HFF-Myc (cell line): ENCODE measurements at regions not wholly inside any gene's neighbourhood (a gene's known extent, or its start where the extent isn't known, plus 50 kb on each side); places are given as distances from the start of the nearest gene placed in this dataset.

Experiments used
- DNase-seq: peaks from one replicate; pipeline ENCODE4 v3.0.0-alpha.2; 2011; ENCODE audit warnings: low read depth; ENCODE audit errors: extremely low read depth
- H3K4me3 ChIP-seq: replicated peaks from 2 replicates; pipeline ENCODE4 v1.5.1; 2011; ENCODE audit warnings: low read depth, mild to moderate bottlenecking, control low read depth, low read length
- TF ChIP-seq, protein P1 (sequence below): IDR thresholded peaks from 2 replicates; pipeline ENCODE4 v1.5.1; 2012; ENCODE audit warnings: mild to moderate bottlenecking, low read depth, low read length, control low read depth; ENCODE audit errors: missing control alignments

- DNase-seq, result no peak
- H3K4me3 ChIP-seq, result no peak overlapping the region
- TF ChIP-seq, protein P1, sequence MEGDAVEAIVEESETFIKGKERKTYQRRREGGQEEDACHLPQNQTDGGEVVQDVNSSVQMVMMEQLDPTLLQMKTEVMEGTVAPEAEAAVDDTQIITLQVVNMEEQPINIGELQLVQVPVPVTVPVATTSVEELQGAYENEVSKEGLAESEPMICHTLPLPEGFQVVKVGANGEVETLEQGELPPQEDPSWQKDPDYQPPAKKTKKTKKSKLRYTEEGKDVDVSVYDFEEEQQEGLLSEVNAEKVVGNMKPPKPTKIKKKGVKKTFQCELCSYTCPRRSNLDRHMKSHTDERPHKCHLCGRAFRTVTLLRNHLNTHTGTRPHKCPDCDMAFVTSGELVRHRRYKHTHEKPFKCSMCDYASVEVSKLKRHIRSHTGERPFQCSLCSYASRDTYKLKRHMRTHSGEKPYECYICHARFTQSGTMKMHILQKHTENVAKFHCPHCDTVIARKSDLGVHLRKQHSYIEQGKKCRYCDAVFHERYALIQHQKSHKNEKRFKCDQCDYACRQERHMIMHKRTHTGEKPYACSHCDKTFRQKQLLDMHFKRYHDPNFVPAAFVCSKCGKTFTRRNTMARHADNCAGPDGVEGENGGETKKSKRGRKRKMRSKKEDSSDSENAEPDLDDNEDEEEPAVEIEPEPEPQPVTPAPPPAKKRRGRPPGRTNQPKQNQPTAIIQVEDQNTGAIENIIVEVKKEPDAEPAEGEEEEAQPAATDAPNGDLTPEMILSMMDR, result no peak
Measured at GRCh38 chr18:59059140-59059539, 80.5 kb upstream of the SEC11C start.

GRCh38 chr18:59060551-59060950 is 79.1 kb upstream of the SEC11C start:
- DNase-seq, result no peak
- TF ChIP-seq, protein P1, result no peak
- H3K4me3 ChIP-seq, result no peak overlapping the region

GRCh38 chr18:59061914-59062642 is 77.6 kb upstream of the SEC11C start:
- TF ChIP-seq, protein P1, result no peak
- no peak overlapping the region for H3K4me3 ChIP-seq
- DNase-seq, result no peak

- TF ChIP-seq, protein P1, result no peak
Measured at GRCh38 chr18:59062643-59063006, 77.1 kb upstream of the SEC11C start.

GRCh38 chr18:59063300-59063906 is 76.3 kb upstream of the SEC11C start:
- H3K4me3 ChIP-seq, result no peak overlapping the region
- no peak for DNase-seq
- TF ChIP-seq, protein P1, result no peak

More at GRCh38 chr18:59062643-59063006, 77.1 kb upstream of the SEC11C start:
- no peak for DNase-seq
- no peak overlapping the region for H3K4me3 ChIP-seq

GRCh38 chr18:59063912-59064311 is 75.8 kb upstream of the SEC11C start:
- TF ChIP-seq, protein P1, result no peak
- DNase-seq, result no peak
- H3K4me3 ChIP-seq, result no peak overlapping the region
